Activated CD4-positive, CD25-positive, alpha-beta regulatory T cell treated with anti-CD3 and anti-CD28 coated beads, Interleukin-2, amount 50 U/mL, for 16 hours (primary cell): ENCODE measurements at regions not wholly inside any gene's neighbourhood (a gene's known extent, or its start where the extent isn't known, plus 50 kb on each side); places are given as distances from the start of the nearest gene placed in this dataset.

Experiments used
- DNase-seq: peaks from one replicate; pipeline ENCODE4 v3.0.0-alpha.2; 2020; ENCODE audit warnings: low read depth, low spot score

GRCh38 chr9:97747201-97747965, 50.2 kb upstream of the XPA start:
- no peak for DNase-seq

GRCh38 chr9:97748525-97748924, 51.4 kb upstream of the XPA start:
- DNase-seq, result no peak

- DNase-seq, result no peak
These were observed 52.8 kb upstream of the XPA start for GRCh38 chr9:97749928-97750327.

- no peak for DNase-seq
These were observed 54.4 kb upstream of the XPA start for GRCh38 chr9:97751531-97751930.

GRCh38 chr9:97752274-97752673, 55.1 kb upstream of the XPA start:
- DNase-seq, result no peak

GRCh38 chr9:97753364-97753763, 56.2 kb upstream of the XPA start:
- DNase-seq, result no peak

- DNase-seq, result no peak
These were observed 56.8 kb upstream of the XPA start for GRCh38 chr9:97753975-97754374.

GRCh38 chr9:97755618-97756267, 58.6 kb upstream of the XPA start:
- no peak for DNase-seq

GRCh38 chr9:97756991-97757390, 59.9 kb upstream of the XPA start:
- no peak for DNase-seq

- DNase-seq, result no peak
These were observed 61.3 kb upstream of the XPA start for GRCh38 chr9:97758334-97758916.

GRCh38 chr9:97759581-97760288, 62.6 kb upstream of the XPA start:
- DNase-seq, result no peak

GRCh38 chr9:97761056-97761598, 64.0 kb upstream of the XPA start:
- DNase-seq, result no peak

GRCh38 chr9:97761879-97762278, 64.7 kb upstream of the XPA start:
- DNase-seq, result no peak

- DNase-seq, result no peak
These were observed 66.7 kb upstream of the XPA start for GRCh38 chr9:97763874-97764273.

GRCh38 chr9:97766092-97766491, 69.0 kb upstream of the XPA start:
- DNase-seq, result no peak

- no peak for DNase-seq
These were observed 69.5 kb upstream of the XPA start for GRCh38 chr9:97766610-97767009.

- DNase-seq, result no peak
These were observed 70.8 kb upstream of the XPA start for GRCh38 chr9:97767891-97768290.

GRCh38 chr9:97768746-97769145, 71.6 kb upstream of the XPA start:
- no peak for DNase-seq

GRCh38 chr9:97769208-97769607, 72.1 kb upstream of the XPA start:
- no peak for DNase-seq

- no peak for DNase-seq
These were observed 73.8 kb upstream of the XPA start for GRCh38 chr9:97770808-97771372.

GRCh38 chr9:97771641-97772040, 74.5 kb upstream of the XPA start:
- DNase-seq, result no peak

GRCh38 chr9:97772145-97772544, 75.0 kb upstream of the XPA start:
- DNase-seq, result no peak
